ENCODE measurements at regions not wholly inside any gene's neighbourhood (a gene's known extent, or its start where the extent isn't known, plus 50 kb on each side); places are given as distances from the start of the nearest gene placed in this dataset.

GRCh38 chr3:132225664-132226063, 91.5 kb upstream of the ACP3 start (continued):
- TF ChIP-seq ZBTB33 (CRISPR knock-in tag; IDR thresholded peaks at IDR 0.05) (no peak), EP300 (IDR thresholded peaks at IDR 0.05; ENCODE audit: low read depth in 2 of 2, low read length in 2 of 2) (no peak), EP300 (CRISPR knock-in tag; IDR thresholded peaks at IDR 0.05; ENCODE audit: borderline replicate concordance) (no peak), ZBTB42 (CRISPR knock-in tag; IDR thresholded peaks at IDR 0.05) (no peak), ZNF17 (CRISPR knock-in tag; IDR thresholded peaks at IDR 0.05) (no peak), POGZ (CRISPR knock-in tag; IDR thresholded peaks at IDR 0.05) (no peak), THAP8 (CRISPR knock-in tag; IDR thresholded peaks at IDR 0.05; ENCODE audit: borderline replicate concordance) (no peak), ADNP (CRISPR knock-in tag; IDR thresholded peaks at IDR 0.05) (no peak), CAMTA2 (CRISPR knock-in tag; IDR thresholded peaks at IDR 0.05; ENCODE audit: borderline replicate concordance) (no peak), ZNF740 (CRISPR knock-in tag; IDR thresholded peaks at IDR 0.05) (no peak)

GRCh38 chr3:132228923-132229322, 88.3 kb upstream of the ACP3 start:
- Histone ChIP-seq H3K36me3 (replicated peaks in 1 of 2; ENCODE audit: control insufficient read depth in 1 of 2, insufficient read depth in 2 of 2, low read length in 2 of 2) (no peaks in the 10 kb centered on the region), H3K79me2 (ENCODE audit: insufficient read depth, low read length) (no peaks in the 10 kb centered on the region), H3K27ac (ENCODE audit: extremely low read length, insufficient read depth, low read length) (no peak overlapping the region), H3K27me3 (ENCODE audit: control insufficient read depth in 1 of 2, insufficient read depth in 2 of 2, low read length in 2 of 2) (no peaks in the 10 kb centered on the region), H3K9me3 (ENCODE audit: low read length) (no peaks in the 10 kb centered on the region), H3K4me2 (ENCODE audit: low read depth, low read length) (no peak overlapping the region), H2AFZ (ENCODE audit: low read length) (no peak overlapping the region), H4K20me1 (ENCODE audit: insufficient read depth, low read length) (no peaks in the 10 kb centered on the region), H3K4me3 (replicated peaks in 1 of 3; ENCODE audit: insufficient read depth in 1 of 3, low read depth in 2 of 3, low read length in 3 of 3) (no peak overlapping the region), H3K4me1 (ENCODE audit: insufficient read depth, low read length) (no peaks in the 10 kb centered on the region), H3K9ac (ENCODE audit: insufficient read depth, low read depth, low read length) (no peak overlapping the region)
- DNase-seq (ENCODE audit: low spot score) (no peak), ATAC-seq (no peak), FAIRE-seq (no peak)
- no peak for TF ChIP-seq ZNF574 (CRISPR knock-in tag; IDR thresholded peaks at IDR 0.05)
- TF ChIP-seq TGIF2 (CRISPR knock-in tag; IDR thresholded peaks at IDR 0.05) = no peak
- no peak for TF ChIP-seq KMT2B (CRISPR knock-in tag; IDR thresholded peaks at IDR 0.05)
- TF ChIP-seq BRD4 (CRISPR knock-in tag; IDR thresholded peaks at IDR 0.05) = no peak
- TF ChIP-seq ZNF781 (CRISPR knock-in tag; IDR thresholded peaks at IDR 0.05; ENCODE audit: borderline replicate concordance, not compliant biosample characterization) = no peak
- in situ Hi-C loops (cut with HindIII; ENCODE audit: extremely low pct_ligation_motif_present, low pct_unique_long_range_greater_than_20kb) = no loop called here
- WGBS (ENCODE audit: low lambda C conversion rate) = 29% methylated on average over 3 of the region's 3 CpGs
- ChIA-PET CTCF (ENCODE audit: low intra/inter-chr PET ratio, low total read pairs) (no interaction called here), POLR2A (no interaction called here)
- BruUV-seq (replicated peaks) = no TSS peak
- intact Hi-C loops (cut with micrococcal nuclease; ENCODE audit: unreplicated experiment) = no loop called here

All from HepG2 (cell line).